Kidney (tissue), 13 donors: ENCODE measurements at regions not wholly inside any gene's neighbourhood (a gene's known extent, or its start where the extent isn't known, plus 50 kb on each side); places are given as distances from the start of the nearest gene placed in this dataset.

Source experiments
- DNase-seq, 5 donors: peaks; one replicate each; pipeline ENCODE4 v3.0.0-alpha.2; 2013 to 2020
- FAIRE-seq: peaks from 2 replicates; lab custom pipeline; 2012; peaks lifted over from hg19 to GRCh38; lab: Jason Lieb, UNC
- H3K27ac ChIP-seq, 2 donors: one replicate each; pipeline ENCODE4 v1.7.0; 2013; ENCODE audit warnings: low read depth in 2 of 2, low read length in 2 of 2, inconsistent platforms in 1 of 2
- H3K27me3 ChIP-seq: one replicate; pipeline ENCODE4 v1.7.1; 2013; ENCODE audit warnings: low read length, inconsistent platforms; ENCODE audit not compliant: control insufficient read depth, insufficient read depth
- H3K36me3 ChIP-seq, 3 donors: one replicate each; pipeline versions ENCODE4 v1.7.0 to v1.7.1; 2013; ENCODE audit warnings: low read length in 3 of 3, control low read depth in 1 of 3, inconsistent platforms in 1 of 3; ENCODE audit not compliant: insufficient read depth in 3 of 3, control insufficient read depth in 2 of 3
- H3K4me1 ChIP-seq, 3 donors: one replicate each; pipeline versions ENCODE4 v1.7.0 to v1.7.1; 2013; ENCODE audit warnings: low read length in 3 of 3, inconsistent platforms in 1 of 3, low read depth in 1 of 3; ENCODE audit not compliant: control insufficient read depth in 2 of 3, insufficient read depth in 2 of 3
- H3K4me3 ChIP-seq, 3 donors: one replicate each; pipeline versions ENCODE4 v1.7.0 to v1.8.1; 2013; ENCODE audit warnings: low read length in 3 of 3, control low read depth in 1 of 3, inconsistent platforms in 1 of 3
- H3K9ac ChIP-seq, 3 donors: one replicate each; pipeline versions ENCODE4 v1.7.0 to v1.7.1; 2013; ENCODE audit warnings: low read length in 3 of 3, control low read depth in 1 of 3, inconsistent platforms in 1 of 3
- H3K9me3 ChIP-seq, 3 donors: one replicate each; pipeline versions ENCODE4 v1.7.0 to v1.7.1; 2013; ENCODE audit warnings: low read length in 3 of 3, control low read depth in 1 of 3, inconsistent platforms in 1 of 3; ENCODE audit not compliant: control insufficient read depth in 2 of 3, insufficient read depth in 1 of 3
- intact Hi-C: fragments of 100-400 bp; cut with DNase I; formaldehyde crosslinking; loops from one replicate; pipeline ENCODE4 v1.11.1; 2022
- TF ChIP-seq, protein P1 (sequence below): IDR thresholded peaks from 3 replicates; pipeline ENCODE4 v1.5.1; 2012; ENCODE audit warnings: mild to moderate bottlenecking, moderate library complexity, borderline replicate concordance; ENCODE audit not compliant: insufficient read depth; ENCODE audit errors: extremely low read depth
- donor health status: control.
- donor health status: control.
- donor health status: control.
- donor health status: control.
- donor health status: control.
- donor health status: DM: yes; HTN: yes; CAD: no.
- donor health status: Normal renal cell carcinoma (clear cell type).

DNA sequence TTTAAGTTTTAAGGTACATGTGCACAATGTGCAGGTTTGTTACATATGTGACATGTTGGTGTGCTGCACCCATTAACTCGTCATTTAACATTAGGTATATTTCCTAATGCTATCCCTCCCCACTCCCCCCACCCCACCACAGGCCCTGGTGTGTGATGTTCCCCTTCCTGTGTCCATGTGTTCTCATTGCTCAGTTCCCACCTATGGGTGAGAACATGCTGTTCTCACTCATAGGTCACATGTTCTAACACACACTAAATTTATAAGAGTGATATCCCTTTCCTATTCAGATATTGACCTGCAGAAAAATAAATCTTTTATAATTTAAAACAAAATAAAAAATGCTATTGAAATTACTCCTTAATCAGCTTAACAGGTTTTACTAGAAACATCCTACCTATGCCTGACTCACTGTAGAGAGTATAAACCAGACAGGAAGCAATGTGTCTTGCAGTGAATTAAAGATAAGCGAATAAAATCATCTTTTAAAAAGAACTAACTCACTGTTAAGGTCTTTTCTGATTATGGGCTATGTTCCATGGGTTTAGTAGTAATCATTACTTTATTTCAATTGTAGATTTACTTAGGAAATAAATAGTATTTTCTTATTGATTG is 82.0 kb upstream of the DPH5 start:
- intact Hi-C loops: no loop called here
- H3K27ac ChIP-seq: no peak overlapping the region

DNA sequence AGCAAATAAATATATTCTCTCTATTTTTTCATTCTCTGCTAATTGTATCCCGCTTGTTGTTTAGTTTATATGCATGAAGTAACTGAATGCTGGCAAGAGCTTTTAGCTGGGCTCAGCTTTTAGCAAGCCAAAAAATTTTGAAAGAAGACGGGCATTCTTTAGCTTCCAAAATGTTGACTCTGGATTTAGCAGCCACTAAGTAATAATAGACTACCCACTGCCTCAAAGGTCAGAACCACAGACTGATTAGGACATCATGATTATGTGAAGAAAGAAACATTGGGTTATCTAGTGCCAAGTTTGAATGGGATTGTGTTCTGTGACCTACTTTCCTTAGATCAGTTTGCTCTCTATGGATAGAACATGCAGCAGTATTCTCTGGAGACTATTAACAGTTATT is 80.3 kb upstream of the DPH5 start:
- DNase-seq (no peak), FAIRE-seq (no peak)
- H3K27ac ChIP-seq: no peak overlapping the region
- no peaks in the 10 kb centered on the region for H3K27me3 ChIP-seq
- H3K9ac ChIP-seq: no peak overlapping the region
- no peaks in the 10 kb centered on the region for H3K9me3 ChIP-seq
- intact Hi-C loops: no loop called here
- no peaks in the 10 kb centered on the region for H3K4me1 ChIP-seq
- TF ChIP-seq, protein P1, sequence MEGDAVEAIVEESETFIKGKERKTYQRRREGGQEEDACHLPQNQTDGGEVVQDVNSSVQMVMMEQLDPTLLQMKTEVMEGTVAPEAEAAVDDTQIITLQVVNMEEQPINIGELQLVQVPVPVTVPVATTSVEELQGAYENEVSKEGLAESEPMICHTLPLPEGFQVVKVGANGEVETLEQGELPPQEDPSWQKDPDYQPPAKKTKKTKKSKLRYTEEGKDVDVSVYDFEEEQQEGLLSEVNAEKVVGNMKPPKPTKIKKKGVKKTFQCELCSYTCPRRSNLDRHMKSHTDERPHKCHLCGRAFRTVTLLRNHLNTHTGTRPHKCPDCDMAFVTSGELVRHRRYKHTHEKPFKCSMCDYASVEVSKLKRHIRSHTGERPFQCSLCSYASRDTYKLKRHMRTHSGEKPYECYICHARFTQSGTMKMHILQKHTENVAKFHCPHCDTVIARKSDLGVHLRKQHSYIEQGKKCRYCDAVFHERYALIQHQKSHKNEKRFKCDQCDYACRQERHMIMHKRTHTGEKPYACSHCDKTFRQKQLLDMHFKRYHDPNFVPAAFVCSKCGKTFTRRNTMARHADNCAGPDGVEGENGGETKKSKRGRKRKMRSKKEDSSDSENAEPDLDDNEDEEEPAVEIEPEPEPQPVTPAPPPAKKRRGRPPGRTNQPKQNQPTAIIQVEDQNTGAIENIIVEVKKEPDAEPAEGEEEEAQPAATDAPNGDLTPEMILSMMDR: no peak
- H3K4me3 ChIP-seq: no peak overlapping the region
- H3K36me3 ChIP-seq: no peaks in the 10 kb centered on the region

More for the DNA sequence above, 82.0 kb upstream of the DPH5 start:
- DNase-seq (no peak), FAIRE-seq (no peak)
- TF ChIP-seq, protein P1: no peak
- H3K36me3 ChIP-seq: no peaks in the 10 kb centered on the region
- H3K9me3 ChIP-seq: no peaks in the 10 kb centered on the region
- H3K4me1 ChIP-seq: no peaks in the 10 kb centered on the region
- no peak overlapping the region for H3K4me3 ChIP-seq
- H3K27me3 ChIP-seq: no peaks in the 10 kb centered on the region
- H3K9ac ChIP-seq: no peak overlapping the region

DNA sequence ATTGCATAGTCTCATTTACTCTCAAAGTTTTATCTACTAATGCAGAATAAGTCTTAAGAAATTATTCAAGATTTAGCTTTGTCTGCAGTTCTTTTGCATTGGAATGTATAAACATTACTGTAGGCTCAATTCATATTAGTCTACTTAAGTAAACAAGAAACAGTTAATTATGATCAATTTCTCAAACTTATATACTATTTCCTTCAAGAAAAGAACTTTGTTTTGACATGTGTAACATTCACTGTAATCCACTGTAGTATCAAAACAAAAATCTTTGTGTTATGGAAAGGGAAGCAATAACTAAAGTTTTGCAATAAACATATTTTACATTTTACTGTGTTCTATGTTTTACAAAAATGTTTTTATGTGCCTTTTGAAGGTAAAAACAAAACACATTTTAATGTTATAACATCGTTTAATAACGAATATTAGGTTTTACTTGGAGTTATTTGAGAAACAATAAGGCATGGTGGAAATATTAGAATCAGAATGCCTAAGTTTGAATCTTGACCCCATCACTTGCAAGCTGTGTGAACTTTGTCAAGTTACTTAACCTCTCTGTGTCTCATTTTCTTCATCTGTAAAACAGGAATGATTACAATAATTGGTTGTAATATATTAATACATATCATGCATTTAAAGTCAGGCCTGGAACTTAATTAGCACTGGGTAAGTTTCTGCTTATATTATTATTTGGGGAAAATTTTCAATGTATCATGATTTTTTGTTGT is 77.0 kb upstream of the DPH5 start:
- H3K9me3 ChIP-seq: no peaks in the 10 kb centered on the region
- H3K27me3 ChIP-seq: no peaks in the 10 kb centered on the region
- intact Hi-C loops: no loop called here
- H3K4me3 ChIP-seq: no peak overlapping the region
- H3K36me3 ChIP-seq: no peaks in the 10 kb centered on the region
- no peak overlapping the region for H3K27ac ChIP-seq
- no peak for DNase-seq
- FAIRE-seq: no peak
- H3K9ac ChIP-seq: no peak overlapping the region
- TF ChIP-seq, protein P1: no peak
- H3K4me1 ChIP-seq: no peaks in the 10 kb centered on the region
